GM23338 (cell line): ENCODE measurements at regions not wholly inside any gene's neighbourhood (a gene's known extent, or its start where the extent isn't known, plus 50 kb on each side); places are given as distances from the start of the nearest gene placed in this dataset.

Source experiments
- ATAC-seq: fragments of 200-7000 bp; cut with Tn5 transposase; 3 replicates; pipeline ENCODE4 v1.9.1; 2020
- DNase-seq: peaks from one replicate; pipeline ENCODE4 v3.0.0-alpha.2; 2015; ENCODE audit warnings: low spot score
- H2AFZ ChIP-seq: fragments of 200-600 bp; sonication (generic); 2 replicates; pipeline ENCODE4 v1.8.0; 2016; ENCODE audit warnings: antibody characterized with exemption, mild to moderate bottlenecking, moderate library complexity
- H3F3A ChIP-seq: fragments of 200-600 bp; sonication (generic); replicated peaks from 2 replicates; pipeline ENCODE4 v1.8.0; 2017; ENCODE audit warnings: antibody characterized with exemption, mixed run types, low read depth
- H3K27ac ChIP-seq: fragments of 200-600 bp; sonication (generic); 2 replicates; pipeline ENCODE4 v1.6.1; 2016; ENCODE audit warnings: low read depth
- H3K27me3 ChIP-seq: fragments of 200-600 bp; sonication (generic); 2 replicates; pipeline ENCODE4 v1.8.0; 2016; ENCODE audit warnings: mild to moderate bottlenecking, mixed run types, moderate library complexity; ENCODE audit not compliant: insufficient read depth
- H3K36me3 ChIP-seq: fragments of 200-600 bp; sonication (generic); 2 replicates; pipeline ENCODE4 v1.8.0; 2016; ENCODE audit warnings: mild to moderate bottlenecking; ENCODE audit not compliant: insufficient read depth
- H3K4me1 ChIP-seq: fragments of 200-600 bp; sonication (generic); 2 replicates; pipeline ENCODE4 v1.8.0; 2016; ENCODE audit warnings: mild to moderate bottlenecking, moderate library complexity; ENCODE audit not compliant: insufficient read depth
- H3K4me2 ChIP-seq: fragments of 200-600 bp; sonication (generic); 2 replicates; pipeline ENCODE4 v1.7.1; 2017; ENCODE audit warnings: mixed run types
- H3K4me3 ChIP-seq: fragments of 200-600 bp; sonication (generic); 2 replicates; pipeline ENCODE4 v1.6.1; 2016; ENCODE audit warnings: mixed run types
- H3K79me2 ChIP-seq: fragments of 200-600 bp; sonication (generic); replicated peaks from 2 replicates; pipeline ENCODE4 v1.8.0; 2017; ENCODE audit warnings: mild to moderate bottlenecking; ENCODE audit not compliant: insufficient read depth
- H3K9me2 ChIP-seq: fragments of 200-600 bp; sonication (generic); 2 replicates; pipeline ENCODE4 v1.8.0; 2017; ENCODE audit not compliant: insufficient read depth
- H4K20me1 ChIP-seq: fragments of 200-600 bp; sonication (generic); replicated peaks from 2 replicates; pipeline ENCODE4 v1.8.0; 2017; ENCODE audit warnings: mild to moderate bottlenecking; ENCODE audit not compliant: insufficient read depth
- H3K27ac Mint-ChIP-seq: 2 replicates; pipeline ENCODE4 v1.8.0; 2020; ENCODE audit warnings: inconsistent platforms, mild to moderate bottlenecking, moderate library complexity, mixed read lengths
- H3K27me3 Mint-ChIP-seq: 3 replicates; pipeline ENCODE4 v1.8.0; 2022; ENCODE audit warnings: low read depth, mild to moderate bottlenecking, moderate library complexity, mixed read lengths, inconsistent platforms; ENCODE audit not compliant: insufficient read depth, poor library complexity
- H3K36me3 Mint-ChIP-seq: 3 replicates; pipeline ENCODE4 v1.8.0; 2021; ENCODE audit warnings: low read depth, mild to moderate bottlenecking, inconsistent platforms, moderate library complexity, mixed read lengths
- H3K4me1 Mint-ChIP-seq: 3 replicates; pipeline ENCODE4 v1.8.0; 2020; ENCODE audit warnings: mild to moderate bottlenecking, inconsistent platforms, mixed read lengths
- H3K4me3 Mint-ChIP-seq: 3 replicates; pipeline ENCODE4 v1.8.0; 2021; ENCODE audit warnings: moderate library complexity, mild to moderate bottlenecking, inconsistent platforms, mixed read lengths
- H3K9me3 Mint-ChIP-seq: 3 replicates; pipeline ENCODE4 v1.8.0; 2020; ENCODE audit warnings: moderate library complexity, mild to moderate bottlenecking, inconsistent platforms, mixed read lengths
- CREB1 ChIP-seq: fragments of 250-450 bp; sonication (Bioruptor Pico); IDR thresholded peaks from 2 replicates; pipeline ENCODE4 v1.5.0; 2020; ENCODE audit warnings: low read depth, mild to moderate bottlenecking, moderate library complexity
- EZH2 ChIP-seq: fragments of 200-600 bp; sonication (generic); IDR thresholded peaks from one replicate; pipeline ENCODE4 v1.8.0; 2017; ENCODE audit warnings: antibody characterized with exemption, mild to moderate bottlenecking, low read depth; ENCODE audit not compliant: unreplicated experiment
- EZH2phosphoT487 ChIP-seq: fragments of 200-600 bp; sonication (generic); IDR thresholded peaks from one replicate; pipeline ENCODE4 v1.8.1; 2018; ENCODE audit warnings: antibody characterized with exemption; ENCODE audit not compliant: unreplicated experiment
- JUNB ChIP-seq: IDR thresholded peaks from one replicate; pipeline ENCODE4 v1.6.1; 2016; ENCODE audit warnings: antibody characterized with exemption; ENCODE audit not compliant: unreplicated experiment
- NANOG ChIP-seq: IDR thresholded peaks from 2 replicates; pipeline ENCODE4 v1.6.1; 2016; ENCODE audit warnings: antibody characterized with exemption, borderline replicate concordance
- POLR2AphosphoS5 ChIP-seq: IDR thresholded peaks from 2 replicates; pipeline ENCODE4 v1.6.1; 2016; ENCODE audit warnings: antibody characterized with exemption, low read depth
- STAT1 ChIP-seq: IDR thresholded peaks from one replicate; pipeline ENCODE4 v1.6.1; 2016; ENCODE audit warnings: antibody characterized with exemption; ENCODE audit not compliant: unreplicated experiment
- ZNF114 ChIP-seq: fragments of 250-450 bp; sonication (Bioruptor Pico); IDR thresholded peaks from 2 replicates; pipeline ENCODE4 v1.5.0; 2020; ENCODE audit warnings: mild to moderate bottlenecking, moderate library complexity
- ZNF331 ChIP-seq: fragments of 250-450 bp; sonication (Bioruptor Pico); IDR thresholded peaks from 2 replicates; pipeline ENCODE4 v1.5.0; 2020; ENCODE audit warnings: low read depth, mild to moderate bottlenecking, moderate library complexity
- TF ChIP-seq, protein P1 (sequence below), 2 experiments: fragments of 200-600 bp in 1 of 2; sonication (generic) in 1 of 2; conservative IDR thresholded peaks; 2 replicates each; pipeline versions ENCODE4 v1.5.1 to v1.6.1; 2016 to 2017; ENCODE audit warnings: antibody characterized with exemption in 2 of 2, low read depth in 2 of 2, mild to moderate bottlenecking in 2 of 2, moderate library complexity in 1 of 2
- TF ChIP-seq, protein P2 (sequence below): fragments of 250-450 bp; sonication (Bioruptor Pico); IDR thresholded peaks from 2 replicates; pipeline ENCODE4 v1.5.0; 2020; ENCODE audit warnings: mild to moderate bottlenecking, moderate library complexity
- TF ChIP-seq, protein P3 (sequence below): IDR thresholded peaks from 2 replicates; pipeline ENCODE4 v1.6.1; 2016; ENCODE audit warnings: antibody characterized with exemption
- TF ChIP-seq, protein P4 (sequence below): IDR thresholded peaks from one replicate; pipeline ENCODE4 v1.6.1; 2018; ENCODE audit warnings: antibody characterized with exemption; ENCODE audit not compliant: unreplicated experiment

DNA sequence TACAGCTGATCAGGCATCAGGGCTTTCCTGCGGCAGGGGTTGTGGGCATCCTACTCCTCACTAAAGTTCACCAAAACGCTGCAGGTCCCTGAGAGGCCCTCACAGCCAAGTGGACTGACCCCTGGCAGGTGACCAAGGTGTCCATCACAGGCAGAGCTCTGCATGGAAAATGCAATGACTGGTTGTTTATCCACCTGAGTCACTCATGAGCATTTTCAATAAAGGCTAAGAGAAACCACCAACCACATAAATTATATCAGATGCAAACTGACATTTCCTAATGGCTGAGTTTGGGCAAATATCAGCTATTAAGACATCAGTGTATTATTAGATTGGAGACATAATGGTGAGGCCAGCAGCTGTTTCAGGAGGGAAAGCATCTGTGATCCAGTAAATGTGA lies 152.7 kb upstream of the SYNDIG1 start:
- H4K20me1 ChIP-seq, result no peaks in the 10 kb centered on the region
- H3K4me1 Mint-ChIP-seq, result no peaks in the 10 kb centered on the region
- TF ChIP-seq, protein P1, sequence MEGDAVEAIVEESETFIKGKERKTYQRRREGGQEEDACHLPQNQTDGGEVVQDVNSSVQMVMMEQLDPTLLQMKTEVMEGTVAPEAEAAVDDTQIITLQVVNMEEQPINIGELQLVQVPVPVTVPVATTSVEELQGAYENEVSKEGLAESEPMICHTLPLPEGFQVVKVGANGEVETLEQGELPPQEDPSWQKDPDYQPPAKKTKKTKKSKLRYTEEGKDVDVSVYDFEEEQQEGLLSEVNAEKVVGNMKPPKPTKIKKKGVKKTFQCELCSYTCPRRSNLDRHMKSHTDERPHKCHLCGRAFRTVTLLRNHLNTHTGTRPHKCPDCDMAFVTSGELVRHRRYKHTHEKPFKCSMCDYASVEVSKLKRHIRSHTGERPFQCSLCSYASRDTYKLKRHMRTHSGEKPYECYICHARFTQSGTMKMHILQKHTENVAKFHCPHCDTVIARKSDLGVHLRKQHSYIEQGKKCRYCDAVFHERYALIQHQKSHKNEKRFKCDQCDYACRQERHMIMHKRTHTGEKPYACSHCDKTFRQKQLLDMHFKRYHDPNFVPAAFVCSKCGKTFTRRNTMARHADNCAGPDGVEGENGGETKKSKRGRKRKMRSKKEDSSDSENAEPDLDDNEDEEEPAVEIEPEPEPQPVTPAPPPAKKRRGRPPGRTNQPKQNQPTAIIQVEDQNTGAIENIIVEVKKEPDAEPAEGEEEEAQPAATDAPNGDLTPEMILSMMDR (conservative IDR thresholded peaks at IDR 0.05; ENCODE audit: low read depth in 2 of 2), result no peak
- TF ChIP-seq ZNF114 (CRISPR knock-in tag) (no peak), CREB1 (no peak), POLR2AphosphoS5 (no peak), EZH2phosphoT487 (no peak), EZH2 (no peak), STAT1 (no peak), NANOG (no peak), ZNF331 (CRISPR knock-in tag) (no peak), JUNB (no peak)
- TF ChIP-seq, protein P2, sequence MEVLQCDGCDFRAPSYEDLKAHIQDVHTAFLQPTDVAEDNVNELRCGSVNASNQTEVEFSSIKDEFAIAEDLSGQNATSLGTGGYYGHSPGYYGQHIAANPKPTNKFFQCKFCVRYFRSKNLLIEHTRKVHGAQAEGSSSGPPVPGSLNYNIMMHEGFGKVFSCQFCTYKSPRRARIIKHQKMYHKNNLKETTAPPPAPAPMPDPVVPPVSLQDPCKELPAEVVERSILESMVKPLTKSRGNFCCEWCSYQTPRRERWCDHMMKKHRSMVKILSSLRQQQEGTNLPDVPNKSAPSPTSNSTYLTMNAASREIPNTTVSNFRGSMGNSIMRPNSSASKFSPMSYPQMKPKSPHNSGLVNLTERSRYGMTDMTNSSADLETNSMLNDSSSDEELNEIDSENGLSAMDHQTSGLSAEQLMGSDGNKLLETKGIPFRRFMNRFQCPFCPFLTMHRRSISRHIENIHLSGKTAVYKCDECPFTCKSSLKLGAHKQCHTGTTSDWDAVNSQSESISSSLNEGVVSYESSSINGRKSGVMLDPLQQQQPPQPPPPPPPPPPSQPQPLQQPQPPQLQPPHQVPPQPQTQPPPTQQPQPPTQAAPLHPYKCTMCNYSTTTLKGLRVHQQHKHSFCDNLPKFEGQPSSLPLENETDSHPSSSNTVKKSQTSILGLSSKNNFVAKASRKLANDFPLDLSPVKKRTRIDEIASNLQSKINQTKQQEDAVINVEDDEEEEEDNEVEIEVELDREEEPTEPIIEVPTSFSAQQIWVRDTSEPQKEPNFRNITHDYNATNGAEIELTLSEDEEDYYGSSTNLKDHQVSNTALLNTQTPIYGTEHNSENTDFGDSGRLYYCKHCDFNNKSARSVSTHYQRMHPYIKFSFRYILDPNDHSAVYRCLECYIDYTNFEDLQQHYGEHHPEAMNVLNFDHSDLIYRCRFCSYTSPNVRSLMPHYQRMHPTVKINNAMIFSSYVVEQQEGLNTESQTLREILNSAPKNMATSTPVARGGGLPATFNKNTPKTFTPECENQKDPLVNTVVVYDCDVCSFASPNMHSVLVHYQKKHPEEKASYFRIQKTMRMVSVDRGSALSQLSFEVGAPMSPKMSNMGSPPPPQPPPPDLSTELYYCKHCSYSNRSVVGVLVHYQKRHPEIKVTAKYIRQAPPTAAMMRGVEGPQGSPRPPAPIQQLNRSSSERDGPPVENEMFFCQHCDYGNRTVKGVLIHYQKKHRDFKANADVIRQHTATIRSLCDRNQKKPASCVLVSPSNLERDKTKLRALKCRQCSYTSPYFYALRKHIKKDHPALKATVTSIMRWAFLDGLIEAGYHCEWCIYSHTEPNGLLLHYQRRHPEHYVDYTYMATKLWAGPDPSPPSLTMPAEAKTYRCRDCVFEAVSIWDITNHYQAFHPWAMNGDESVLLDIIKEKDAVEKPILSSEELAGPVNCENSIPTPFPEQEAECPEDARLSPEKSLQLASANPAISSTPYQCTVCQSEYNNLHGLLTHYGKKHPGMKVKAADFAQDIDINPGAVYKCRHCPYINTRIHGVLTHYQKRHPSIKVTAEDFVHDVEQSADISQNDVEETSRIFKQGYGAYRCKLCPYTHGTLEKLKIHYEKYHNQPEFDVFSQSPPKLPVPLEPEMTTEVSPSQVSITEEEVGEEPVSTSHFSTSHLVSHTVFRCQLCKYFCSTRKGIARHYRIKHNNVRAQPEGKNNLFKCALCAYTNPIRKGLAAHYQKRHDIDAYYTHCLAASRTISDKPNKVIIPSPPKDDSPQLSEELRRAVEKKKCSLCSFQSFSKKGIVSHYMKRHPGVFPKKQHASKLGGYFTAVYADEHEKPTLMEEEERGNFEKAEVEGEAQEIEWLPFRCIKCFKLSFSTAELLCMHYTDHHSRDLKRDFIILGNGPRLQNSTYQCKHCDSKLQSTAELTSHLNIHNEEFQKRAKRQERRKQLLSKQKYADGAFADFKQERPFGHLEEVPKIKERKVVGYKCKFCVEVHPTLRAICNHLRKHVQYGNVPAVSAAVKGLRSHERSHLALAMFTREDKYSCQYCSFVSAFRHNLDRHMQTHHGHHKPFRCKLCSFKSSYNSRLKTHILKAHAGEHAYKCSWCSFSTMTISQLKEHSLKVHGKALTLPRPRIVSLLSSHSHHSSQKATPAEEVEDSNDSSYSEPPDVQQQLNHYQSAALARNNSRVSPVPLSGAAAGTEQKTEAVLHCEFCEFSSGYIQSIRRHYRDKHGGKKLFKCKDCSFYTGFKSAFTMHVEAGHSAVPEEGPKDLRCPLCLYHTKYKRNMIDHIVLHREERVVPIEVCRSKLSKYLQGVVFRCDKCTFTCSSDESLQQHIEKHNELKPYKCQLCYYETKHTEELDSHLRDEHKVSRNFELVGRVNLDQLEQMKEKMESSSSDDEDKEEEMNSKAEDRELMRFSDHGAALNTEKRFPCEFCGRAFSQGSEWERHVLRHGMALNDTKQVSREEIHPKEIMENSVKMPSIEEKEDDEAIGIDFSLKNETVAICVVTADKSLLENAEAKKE (CRISPR knock-in tag), result no peak
- TF ChIP-seq, protein P3, sequence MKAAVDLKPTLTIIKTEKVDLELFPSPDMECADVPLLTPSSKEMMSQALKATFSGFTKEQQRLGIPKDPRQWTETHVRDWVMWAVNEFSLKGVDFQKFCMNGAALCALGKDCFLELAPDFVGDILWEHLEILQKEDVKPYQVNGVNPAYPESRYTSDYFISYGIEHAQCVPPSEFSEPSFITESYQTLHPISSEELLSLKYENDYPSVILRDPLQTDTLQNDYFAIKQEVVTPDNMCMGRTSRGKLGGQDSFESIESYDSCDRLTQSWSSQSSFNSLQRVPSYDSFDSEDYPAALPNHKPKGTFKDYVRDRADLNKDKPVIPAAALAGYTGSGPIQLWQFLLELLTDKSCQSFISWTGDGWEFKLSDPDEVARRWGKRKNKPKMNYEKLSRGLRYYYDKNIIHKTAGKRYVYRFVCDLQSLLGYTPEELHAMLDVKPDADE, result no peak
- TF ChIP-seq, protein P4, sequence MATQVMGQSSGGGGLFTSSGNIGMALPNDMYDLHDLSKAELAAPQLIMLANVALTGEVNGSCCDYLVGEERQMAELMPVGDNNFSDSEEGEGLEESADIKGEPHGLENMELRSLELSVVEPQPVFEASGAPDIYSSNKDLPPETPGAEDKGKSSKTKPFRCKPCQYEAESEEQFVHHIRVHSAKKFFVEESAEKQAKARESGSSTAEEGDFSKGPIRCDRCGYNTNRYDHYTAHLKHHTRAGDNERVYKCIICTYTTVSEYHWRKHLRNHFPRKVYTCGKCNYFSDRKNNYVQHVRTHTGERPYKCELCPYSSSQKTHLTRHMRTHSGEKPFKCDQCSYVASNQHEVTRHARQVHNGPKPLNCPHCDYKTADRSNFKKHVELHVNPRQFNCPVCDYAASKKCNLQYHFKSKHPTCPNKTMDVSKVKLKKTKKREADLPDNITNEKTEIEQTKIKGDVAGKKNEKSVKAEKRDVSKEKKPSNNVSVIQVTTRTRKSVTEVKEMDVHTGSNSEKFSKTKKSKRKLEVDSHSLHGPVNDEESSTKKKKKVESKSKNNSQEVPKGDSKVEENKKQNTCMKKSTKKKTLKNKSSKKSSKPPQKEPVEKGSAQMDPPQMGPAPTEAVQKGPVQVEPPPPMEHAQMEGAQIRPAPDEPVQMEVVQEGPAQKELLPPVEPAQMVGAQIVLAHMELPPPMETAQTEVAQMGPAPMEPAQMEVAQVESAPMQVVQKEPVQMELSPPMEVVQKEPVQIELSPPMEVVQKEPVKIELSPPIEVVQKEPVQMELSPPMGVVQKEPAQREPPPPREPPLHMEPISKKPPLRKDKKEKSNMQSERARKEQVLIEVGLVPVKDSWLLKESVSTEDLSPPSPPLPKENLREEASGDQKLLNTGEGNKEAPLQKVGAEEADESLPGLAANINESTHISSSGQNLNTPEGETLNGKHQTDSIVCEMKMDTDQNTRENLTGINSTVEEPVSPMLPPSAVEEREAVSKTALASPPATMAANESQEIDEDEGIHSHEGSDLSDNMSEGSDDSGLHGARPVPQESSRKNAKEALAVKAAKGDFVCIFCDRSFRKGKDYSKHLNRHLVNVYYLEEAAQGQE, result no peak
- no peaks in the 10 kb centered on the region for H3K36me3 Mint-ChIP-seq
- H3K4me1 ChIP-seq, result no peaks in the 10 kb centered on the region
- H3K79me2 ChIP-seq, result no peaks in the 10 kb centered on the region
- H3K27ac Mint-ChIP-seq, result no peak overlapping the region
- H3K36me3 ChIP-seq, result no peaks in the 10 kb centered on the region
- no peak for ATAC-seq
- H3K4me3 ChIP-seq, result no peak overlapping the region
- no peaks in the 10 kb centered on the region for H3F3A ChIP-seq
- no peak for DNase-seq
- no peaks in the 10 kb centered on the region for H3K27me3 ChIP-seq
- no peaks in the 10 kb centered on the region for H3K9me2 ChIP-seq
- no peaks in the 10 kb centered on the region for H3K27me3 Mint-ChIP-seq
- no peaks in the 10 kb centered on the region for H3K9me3 Mint-ChIP-seq
- no peak overlapping the region for H3K27ac ChIP-seq
- H3K4me2 ChIP-seq, result no peak overlapping the region
- no peak overlapping the region for H3K4me3 Mint-ChIP-seq
- H2AFZ ChIP-seq, result no peak overlapping the region
